ENCODE measurements at regions not wholly inside any gene's neighbourhood (a gene's known extent, or its start where the extent isn't known, plus 50 kb on each side); places are given as distances from the start of the nearest gene placed in this dataset.

DNA sequence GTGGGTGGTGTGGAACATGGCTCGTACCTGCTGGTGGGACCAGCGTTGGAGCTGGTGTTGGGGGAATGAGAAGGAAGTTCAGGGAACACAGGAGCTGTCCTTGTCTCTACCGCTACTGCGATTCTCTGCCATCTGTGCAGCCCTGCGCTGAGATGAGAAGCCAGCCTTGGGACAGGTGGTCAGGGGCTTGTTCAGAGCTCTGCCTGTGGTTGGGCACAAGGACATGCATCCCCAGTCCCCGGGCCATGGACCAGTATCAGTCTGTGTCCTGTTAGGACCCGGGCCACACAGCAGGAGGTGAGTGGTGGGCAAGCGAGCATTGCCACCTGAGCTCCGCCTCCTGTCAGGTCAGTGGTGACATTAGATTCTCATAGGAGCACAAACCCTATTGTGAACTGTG lies 164.4 kb downstream of the TSN start:
- Histone ChIP-seq H3K4me1 (ENCODE audit: control insufficient read depth in 2 of 3, insufficient read depth in 2 of 3, low read depth in 1 of 3, low read length in 3 of 3) (no peaks in the 10 kb centered on the region), H3K4me3 (ENCODE audit: low read length in 3 of 3) (no peak overlapping the region), H3K27me3 (ENCODE audit: control insufficient read depth, insufficient read depth, low read length) (no peaks in the 10 kb centered on the region), H3K27ac (ENCODE audit: low read depth in 2 of 2, low read length in 2 of 2) (no peak overlapping the region), H3K36me3 (ENCODE audit: control insufficient read depth in 2 of 3, insufficient read depth in 3 of 3, low read length in 3 of 3) (no peaks in the 10 kb centered on the region), H3K9ac (ENCODE audit: low read length in 3 of 3) (no peak overlapping the region), H3K9me3 (ENCODE audit: control insufficient read depth in 2 of 3, insufficient read depth in 1 of 3, low read length in 3 of 3) (no peaks in the 10 kb centered on the region)
- TF ChIP-seq, protein P1, sequence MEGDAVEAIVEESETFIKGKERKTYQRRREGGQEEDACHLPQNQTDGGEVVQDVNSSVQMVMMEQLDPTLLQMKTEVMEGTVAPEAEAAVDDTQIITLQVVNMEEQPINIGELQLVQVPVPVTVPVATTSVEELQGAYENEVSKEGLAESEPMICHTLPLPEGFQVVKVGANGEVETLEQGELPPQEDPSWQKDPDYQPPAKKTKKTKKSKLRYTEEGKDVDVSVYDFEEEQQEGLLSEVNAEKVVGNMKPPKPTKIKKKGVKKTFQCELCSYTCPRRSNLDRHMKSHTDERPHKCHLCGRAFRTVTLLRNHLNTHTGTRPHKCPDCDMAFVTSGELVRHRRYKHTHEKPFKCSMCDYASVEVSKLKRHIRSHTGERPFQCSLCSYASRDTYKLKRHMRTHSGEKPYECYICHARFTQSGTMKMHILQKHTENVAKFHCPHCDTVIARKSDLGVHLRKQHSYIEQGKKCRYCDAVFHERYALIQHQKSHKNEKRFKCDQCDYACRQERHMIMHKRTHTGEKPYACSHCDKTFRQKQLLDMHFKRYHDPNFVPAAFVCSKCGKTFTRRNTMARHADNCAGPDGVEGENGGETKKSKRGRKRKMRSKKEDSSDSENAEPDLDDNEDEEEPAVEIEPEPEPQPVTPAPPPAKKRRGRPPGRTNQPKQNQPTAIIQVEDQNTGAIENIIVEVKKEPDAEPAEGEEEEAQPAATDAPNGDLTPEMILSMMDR (IDR thresholded peaks at IDR 0.05; ENCODE audit: borderline replicate concordance, extremely low read depth, insufficient read depth), result no peak
- no peak for DNase-seq
- intact Hi-C loops (cut with DNase I), result no loop called here
- FAIRE-seq, result no peak

DNA sequence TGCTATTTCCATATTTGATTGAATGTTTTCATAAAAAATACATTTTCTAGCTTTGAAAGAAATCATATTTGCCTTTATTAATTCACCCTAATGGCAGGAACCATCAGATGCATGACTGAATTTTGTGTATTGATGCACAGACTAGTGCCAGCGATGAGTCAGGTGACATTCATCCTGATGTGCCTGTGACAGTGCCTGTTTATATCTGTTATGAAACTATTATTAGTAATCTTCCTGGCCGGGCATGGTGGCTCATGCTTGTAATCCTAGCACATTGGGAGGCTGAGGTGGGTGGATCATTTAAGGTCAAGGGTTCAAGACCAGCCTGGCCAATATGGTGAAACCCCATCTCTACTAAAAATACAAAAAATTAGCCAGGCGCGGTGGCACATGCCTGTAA lies 170.0 kb downstream of the TSN start:
- intact Hi-C loops (cut with DNase I), result no loop called here
- no peaks in the 10 kb centered on the region for H3K4me1 ChIP-seq (ENCODE audit: control insufficient read depth in 2 of 3, insufficient read depth in 2 of 3, low read depth in 1 of 3, low read length in 3 of 3)
- FAIRE-seq, result no peak

DNA sequence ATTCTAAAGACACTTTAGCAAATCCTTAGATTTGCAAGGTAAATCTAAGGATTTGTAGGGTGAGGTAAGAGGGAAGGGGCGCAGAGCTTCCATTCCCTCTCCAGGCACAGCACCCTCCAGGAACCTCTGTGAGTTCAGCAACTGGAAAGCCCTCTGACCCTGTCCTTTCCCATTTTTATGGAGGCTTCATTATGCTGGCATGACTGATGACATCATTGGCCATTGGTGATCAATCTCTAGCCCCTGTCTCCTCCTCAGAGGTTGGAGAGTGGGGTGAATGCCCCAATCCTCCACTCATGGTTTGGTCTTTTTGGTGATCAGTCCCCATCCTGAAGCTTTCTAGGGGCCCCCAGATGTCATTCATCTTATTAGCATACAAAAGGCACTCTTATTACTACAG lies 187.8 kb downstream of the TSN start:
- H3K4me1 ChIP-seq (ENCODE audit: control insufficient read depth in 2 of 3, insufficient read depth in 2 of 3, low read depth in 1 of 3, low read length in 3 of 3), result no peaks in the 10 kb centered on the region
- H3K9ac ChIP-seq (ENCODE audit: low read length in 3 of 3), result no peak overlapping the region
- DNase-seq, result no peak
- FAIRE-seq, result no peak
- H3K9me3 ChIP-seq (ENCODE audit: control insufficient read depth in 2 of 3, insufficient read depth in 1 of 3, low read length in 3 of 3), result no peaks in the 10 kb centered on the region
- H3K4me3 ChIP-seq (ENCODE audit: low read length in 3 of 3), result no peak overlapping the region
- no peaks in the 10 kb centered on the region for H3K36me3 ChIP-seq (ENCODE audit: control insufficient read depth in 2 of 3, insufficient read depth in 3 of 3, low read length in 3 of 3)
- H3K27me3 ChIP-seq (ENCODE audit: control insufficient read depth, insufficient read depth, low read length), result no peaks in the 10 kb centered on the region
- H3K27ac ChIP-seq (ENCODE audit: low read depth in 2 of 2, low read length in 2 of 2), result no peak overlapping the region
- intact Hi-C loops (cut with DNase I), result no loop called here
- TF ChIP-seq, protein P1 (IDR thresholded peaks at IDR 0.05; ENCODE audit: borderline replicate concordance, extremely low read depth, insufficient read depth), result no peak

More for the DNA sequence above, 170.0 kb downstream of the TSN start:
- no peaks in the 10 kb centered on the region for H3K9me3 ChIP-seq (ENCODE audit: control insufficient read depth in 2 of 3, insufficient read depth in 1 of 3, low read length in 3 of 3)
- no peaks in the 10 kb centered on the region for H3K27me3 ChIP-seq (ENCODE audit: control insufficient read depth, insufficient read depth, low read length)
- no peaks in the 10 kb centered on the region for H3K36me3 ChIP-seq (ENCODE audit: control insufficient read depth in 2 of 3, insufficient read depth in 3 of 3, low read length in 3 of 3)
- DNase-seq, result no peak
- no peak overlapping the region for H3K27ac ChIP-seq (ENCODE audit: low read depth in 2 of 2, low read length in 2 of 2)
- TF ChIP-seq, protein P1 (IDR thresholded peaks at IDR 0.05; ENCODE audit: borderline replicate concordance, extremely low read depth, insufficient read depth), result no peak
- H3K9ac ChIP-seq (ENCODE audit: low read length in 3 of 3), result no peak overlapping the region
- H3K4me3 ChIP-seq (ENCODE audit: low read length in 3 of 3), result no peak overlapping the region
